ENCODE measurements at regions not wholly inside any gene's neighbourhood (a gene's known extent, or its start where the extent isn't known, plus 50 kb on each side); places are given as distances from the start of the nearest gene placed in this dataset.
"Not testable (repeated sequence)": the region's sequence is repeated elsewhere in the genome, so short reads cannot be mapped to it uniquely, and the experiment has no call there.

GRCh38 chr4:137405833-137406232, 126.5 kb downstream of the PCDH18 start:
- not testable (repeated sequence) for DNase-seq (ENCODE audit: low read depth)

GRCh38 chr4:137394018-137394417, 138.3 kb downstream of the PCDH18 start:
- DNase-seq (ENCODE audit: low read depth), result no peak

- no peak for DNase-seq (ENCODE audit: low read depth)
Observed at GRCh38 chr4:137393044-137393443, 139.2 kb downstream of the PCDH18 start.

- no peak for DNase-seq (ENCODE audit: low read depth)
Observed at GRCh38 chr4:137390707-137391106, 141.6 kb downstream of the PCDH18 start.

GRCh38 chr4:137389911-137390520, 142.3 kb downstream of the PCDH18 start:
- no peak for DNase-seq (ENCODE audit: low read depth)

GRCh38 chr4:137387924-137388323, 144.4 kb downstream of the PCDH18 start:
- DNase-seq (ENCODE audit: low read depth), result peak; percentile 35

GRCh38 chr4:137384476-137384875, 147.8 kb downstream of the PCDH18 start:
- no peak for DNase-seq (ENCODE audit: low read depth)

- DNase-seq (ENCODE audit: low read depth), result no peak
Observed at GRCh38 chr4:137378821-137379220, 153.5 kb downstream of the PCDH18 start.

- DNase-seq (ENCODE audit: low read depth), result no peak
Observed at GRCh38 chr4:137378393-137378792, 153.9 kb downstream of the PCDH18 start.

GRCh38 chr4:137376312-137376711, 156.0 kb downstream of the PCDH18 start:
- no peak for DNase-seq (ENCODE audit: low read depth)

- no peak for DNase-seq (ENCODE audit: low read depth)
Observed at GRCh38 chr4:137375111-137375850, 157.0 kb downstream of the PCDH18 start.

- DNase-seq (ENCODE audit: low read depth), result no peak
Observed at GRCh38 chr4:137370679-137371078, 161.6 kb downstream of the PCDH18 start.

GRCh38 chr4:137370206-137370633, 162.1 kb downstream of the PCDH18 start:
- peak; percentile 32 for DNase-seq (ENCODE audit: low read depth)

GRCh38 chr4:137367620-137368019, 164.7 kb downstream of the PCDH18 start:
- no peak for DNase-seq (ENCODE audit: low read depth)

- no peak for DNase-seq (ENCODE audit: low read depth)
Observed at GRCh38 chr4:137363496-137363895, 168.8 kb downstream of the PCDH18 start.

GRCh38 chr4:137361756-137362470, 170.4 kb downstream of the PCDH18 start:
- DNase-seq (ENCODE audit: low read depth), result no peak

GRCh38 chr4:137360761-137361160, 171.5 kb downstream of the PCDH18 start:
- no peak for DNase-seq (ENCODE audit: low read depth)

- DNase-seq (ENCODE audit: low read depth), result no peak
Observed at GRCh38 chr4:137359691-137360315, 172.5 kb downstream of the PCDH18 start.

- not testable (repeated sequence) for DNase-seq (ENCODE audit: low read depth)
Observed at GRCh38 chr4:137354562-137354961, 177.7 kb downstream of the PCDH18 start.

- DNase-seq (ENCODE audit: low read depth), result no peak
Observed at GRCh38 chr4:137347371-137347770, 184.9 kb downstream of the PCDH18 start.

- DNase-seq (ENCODE audit: low read depth), result no peak
Observed at GRCh38 chr4:137345597-137345996, 186.7 kb downstream of the PCDH18 start.

GRCh38 chr4:137343221-137343620, 189.1 kb downstream of the PCDH18 start:
- DNase-seq (ENCODE audit: low read depth), result no peak

All from HT1080 (cell line).